GM03348 (cell line): ENCODE measurements at regions not wholly inside any gene's neighbourhood (a gene's known extent, or its start where the extent isn't known, plus 50 kb on each side); places are given as distances from the start of the nearest gene placed in this dataset.

Source experiments
- DNase-seq: peaks from one replicate; pipeline ENCODE4 v3.0.0; 2012; ENCODE audit warnings: low spot score

DNA sequence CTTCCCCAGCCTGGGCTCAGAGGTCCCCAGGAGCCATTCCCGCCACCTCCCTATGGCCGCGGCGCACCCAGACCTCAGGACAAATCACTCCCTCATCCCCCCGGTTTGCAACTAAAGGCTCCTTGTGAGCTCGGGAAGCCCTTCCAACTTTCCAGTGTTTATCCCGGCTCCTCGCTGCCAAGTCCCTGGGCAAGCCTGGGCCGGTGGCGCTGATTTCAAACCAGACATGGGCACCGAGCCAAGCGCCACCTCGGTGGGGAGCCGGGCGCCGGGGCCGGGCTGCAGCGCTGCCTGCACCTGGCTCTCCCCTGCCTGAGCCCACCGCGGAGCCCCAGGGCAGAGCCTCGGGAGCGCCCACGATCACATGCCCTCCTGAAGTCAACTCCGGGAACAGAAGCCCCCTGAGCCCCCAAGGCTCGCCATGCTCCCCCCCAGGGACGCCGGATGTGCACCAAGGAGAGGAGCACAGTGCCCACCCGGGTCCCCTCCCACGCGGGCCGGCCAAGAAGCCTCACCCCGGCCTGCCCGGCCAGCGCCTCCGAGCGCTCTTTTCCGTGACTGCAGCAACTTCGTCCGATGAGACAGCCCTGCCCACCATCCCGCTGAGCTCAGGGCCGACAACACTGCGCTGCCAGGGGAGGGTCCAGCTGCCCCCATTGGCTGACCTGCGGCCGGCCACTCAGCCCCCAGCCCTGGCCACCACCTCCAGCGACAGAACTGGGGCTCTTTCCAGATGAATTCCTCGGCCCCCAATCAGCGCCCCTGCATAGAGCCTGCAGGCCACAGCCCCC, 50.0 kb downstream of the NCOR2 start:
- DNase-seq = peak; percentile 73

DNA sequence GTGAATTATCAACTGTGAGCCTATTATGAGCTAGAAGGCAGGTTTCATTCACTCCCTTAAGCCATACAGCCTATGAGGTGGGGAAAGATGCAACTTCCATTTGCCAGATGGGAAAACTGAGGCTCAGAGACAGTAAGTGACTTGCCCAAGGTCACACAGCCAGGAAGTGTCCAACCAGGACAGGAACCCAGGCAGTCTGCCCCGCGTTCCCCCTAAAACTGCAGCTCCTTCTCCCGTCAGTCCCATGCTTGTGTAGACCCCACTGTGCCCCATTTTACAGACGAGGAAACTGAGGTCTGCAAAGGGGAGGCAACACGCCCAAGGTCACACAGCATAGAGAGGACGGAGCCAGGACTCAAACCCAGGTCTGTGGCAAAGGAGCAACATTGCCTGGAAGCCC, 50.6 kb downstream of the NCOR2 start:
- DNase-seq = no peak

DNA sequence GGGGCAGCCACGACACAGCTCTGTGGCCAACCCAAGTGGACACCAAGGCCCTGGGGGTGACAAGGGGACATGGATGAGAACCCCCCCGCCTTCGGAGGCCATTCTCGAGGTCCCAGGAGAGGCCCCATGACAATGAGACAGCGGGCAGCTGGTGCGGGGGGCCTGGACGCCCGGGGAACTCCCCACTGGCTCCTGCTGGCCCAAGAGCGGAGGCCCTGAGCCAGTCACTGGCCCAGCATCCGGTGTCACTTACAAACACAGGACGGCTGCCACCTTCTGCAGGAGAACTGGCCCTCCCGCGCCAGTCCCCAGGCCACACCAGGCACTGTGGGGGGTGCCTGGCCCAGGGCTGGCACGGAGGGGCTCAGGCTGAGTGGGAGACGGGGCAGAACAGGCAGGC, 51.4 kb downstream of the NCOR2 start:
- DNase-seq = no peak

DNA sequence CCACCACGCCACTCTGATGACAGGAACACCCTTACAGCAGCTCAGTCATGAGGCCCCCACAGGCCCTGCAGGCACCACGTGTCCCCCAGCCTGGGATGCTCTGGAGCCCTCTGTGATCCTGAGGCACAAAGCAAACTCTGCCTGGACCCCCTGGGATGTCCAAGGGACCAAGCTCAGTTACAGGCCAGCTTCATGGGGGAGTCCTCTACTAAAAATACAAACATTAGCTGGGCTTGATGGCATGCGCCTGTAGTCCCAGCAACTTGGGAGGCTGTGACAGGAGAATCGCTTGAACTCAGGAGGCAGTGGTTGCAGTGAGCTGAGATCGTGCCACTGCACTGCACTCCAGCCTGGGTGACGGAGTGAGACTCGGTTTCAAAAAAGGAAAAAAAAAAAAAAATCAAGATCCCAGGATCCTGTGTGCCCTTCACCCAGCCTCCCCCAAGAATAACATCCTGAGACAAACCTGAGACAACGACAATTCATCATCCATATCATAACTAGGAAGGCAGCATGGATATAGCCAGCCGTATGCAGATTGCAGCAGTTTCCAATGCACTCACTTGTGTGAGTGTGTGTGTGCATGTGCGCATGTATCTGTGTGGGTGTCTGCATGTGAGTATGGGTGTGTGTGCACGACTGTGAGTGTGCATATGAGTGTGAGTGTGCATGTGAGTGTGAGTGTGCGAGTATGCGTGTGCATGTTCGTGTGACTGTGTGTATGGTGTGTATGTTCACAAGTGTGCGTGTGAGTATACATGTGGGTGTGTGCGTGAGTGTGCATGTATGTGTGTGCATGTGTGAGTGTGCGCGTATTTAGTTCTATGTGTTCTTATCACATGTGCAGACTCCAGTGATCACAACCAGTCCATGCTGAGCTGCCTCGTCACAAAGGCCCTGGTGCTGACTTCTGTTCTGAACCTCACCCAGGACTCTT, 52.1 kb downstream of the NCOR2 start:
- no peak for DNase-seq

DNA sequence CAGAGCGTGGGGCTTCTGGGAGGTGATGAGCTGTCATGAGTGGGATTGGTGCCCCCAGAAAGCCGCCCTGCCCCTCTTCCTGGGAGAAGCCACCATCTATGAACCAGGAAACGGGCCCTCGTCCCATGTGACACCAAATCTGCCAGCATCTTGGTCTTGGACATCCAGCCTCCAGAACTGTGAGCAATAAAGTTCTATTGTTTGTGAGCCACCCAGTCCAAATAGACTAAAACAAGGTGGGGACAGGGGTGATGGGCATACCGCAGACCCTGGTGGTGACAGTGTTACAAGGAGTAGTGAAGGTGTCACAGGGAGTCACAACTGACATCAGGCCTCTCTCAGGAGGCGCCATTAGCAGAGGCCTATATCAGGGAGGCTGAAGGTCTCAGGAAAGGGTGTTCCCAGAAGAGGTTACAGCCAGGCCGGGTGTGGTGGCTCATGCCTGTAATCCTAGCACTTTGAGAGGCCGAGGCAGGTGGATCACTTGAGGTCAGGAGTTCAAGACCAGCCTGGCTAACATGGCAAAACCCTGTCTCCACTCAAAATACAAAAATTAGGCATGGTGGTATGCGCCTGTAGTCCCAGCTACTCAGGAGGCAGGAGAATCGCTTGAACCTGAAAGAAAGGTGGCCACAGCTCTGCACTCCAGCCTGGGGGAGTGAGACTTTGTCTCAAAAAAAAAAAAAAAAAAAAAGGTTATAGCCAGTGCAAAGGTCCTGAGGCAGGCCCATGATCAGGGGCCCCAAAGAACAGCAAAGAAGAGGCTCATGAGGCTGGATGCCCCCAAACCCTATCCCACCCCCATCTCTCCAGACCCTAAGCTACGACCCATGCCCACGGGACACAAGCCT, 53.0 kb downstream of the NCOR2 start:
- no peak for DNase-seq

DNA sequence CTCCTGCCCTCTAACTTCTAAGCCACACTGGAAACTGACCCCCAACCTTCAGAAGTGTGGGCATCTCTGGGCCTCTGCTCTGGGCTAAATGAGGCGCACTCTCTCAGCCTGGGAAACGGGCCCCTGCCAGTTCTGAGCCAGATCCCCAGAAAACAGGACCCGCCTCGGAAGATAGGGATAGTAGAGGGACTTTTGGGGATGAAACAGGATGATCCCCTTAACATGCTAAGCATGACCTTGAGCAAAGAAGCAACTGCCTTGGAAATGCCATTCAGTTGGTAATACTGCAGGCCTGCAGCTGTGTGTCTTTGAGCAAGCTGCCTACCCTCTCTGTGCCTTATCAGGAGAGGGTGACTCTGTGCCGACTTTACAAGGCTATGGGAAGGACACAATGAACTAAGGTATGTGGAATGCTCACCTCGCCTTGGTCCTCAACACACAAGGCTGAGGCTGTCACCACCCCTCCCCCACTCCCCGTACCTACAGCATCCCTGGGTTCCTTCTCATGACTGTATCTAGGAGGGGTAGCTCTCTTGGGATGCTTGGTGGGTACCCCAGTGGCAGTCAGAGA, 54.0 kb downstream of the NCOR2 start:
- DNase-seq = no peak

DNA sequence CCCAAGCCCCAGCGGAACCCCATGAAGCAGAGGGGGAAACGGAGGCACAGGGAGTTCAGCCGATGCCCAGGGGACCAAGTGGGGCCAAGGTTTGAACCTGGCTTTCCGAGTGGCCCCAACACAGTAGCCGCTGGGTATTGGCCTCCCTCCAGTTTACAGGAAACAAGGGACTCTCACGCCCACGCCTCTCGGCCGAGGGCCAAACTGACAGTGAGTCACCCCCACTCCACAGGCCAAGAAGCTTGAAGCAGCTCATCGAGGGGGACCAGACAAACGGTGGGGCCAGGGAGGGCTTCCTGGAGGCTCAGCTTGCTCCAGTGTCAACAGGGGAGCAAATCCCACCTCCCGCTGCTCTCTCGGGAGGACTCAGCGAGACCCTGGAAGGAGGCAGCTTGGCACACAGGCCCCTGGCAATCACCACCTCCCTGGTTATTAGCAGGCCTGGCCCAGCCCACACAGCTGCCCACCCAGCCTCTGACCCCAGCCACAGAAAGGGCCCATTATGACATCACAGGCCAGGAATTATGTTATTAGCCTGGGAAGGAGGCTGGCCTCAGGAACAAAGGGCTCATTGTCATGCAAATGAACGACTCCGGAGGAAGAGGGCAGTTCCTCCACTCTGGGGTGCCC, 54.6 kb downstream of the NCOR2 start:
- peak; percentile 85 for DNase-seq

DNA sequence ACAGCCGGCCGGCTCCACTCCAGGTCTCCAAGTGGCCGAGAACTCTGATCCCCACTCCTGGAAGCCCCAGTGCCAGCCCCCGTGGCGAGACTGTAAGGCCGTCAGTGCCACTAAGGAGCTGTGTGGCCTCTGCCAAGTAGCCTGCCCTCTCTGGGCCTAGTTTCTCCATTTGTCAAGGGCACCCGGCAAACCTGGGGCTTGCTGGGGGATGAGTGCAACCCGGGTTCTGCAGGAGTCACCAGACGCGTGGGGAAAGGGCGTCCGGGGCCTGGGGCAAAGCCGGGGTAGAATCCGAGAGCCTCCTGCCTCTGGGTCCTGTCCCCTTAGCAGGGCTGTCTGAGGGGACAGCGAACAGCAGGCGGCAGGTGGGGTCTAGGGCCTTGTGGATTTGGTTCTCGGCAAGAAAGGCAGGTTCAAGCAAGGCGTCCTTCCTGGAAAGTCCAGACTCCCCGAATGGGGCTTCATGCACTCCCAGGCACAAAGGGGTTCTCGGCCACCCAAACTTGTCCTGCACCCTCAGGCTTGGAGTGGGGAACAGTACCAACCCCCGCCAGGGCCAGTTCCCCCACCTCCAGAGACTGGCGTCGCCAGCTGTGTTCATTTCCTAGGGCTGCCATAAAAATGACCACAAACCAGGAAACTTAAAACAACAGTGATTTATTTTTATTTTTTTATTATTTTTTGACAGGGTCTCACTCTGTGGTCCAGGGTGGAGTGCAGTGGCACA, 56.0 kb downstream of the NCOR2 start:
- DNase-seq = no peak

DNA sequence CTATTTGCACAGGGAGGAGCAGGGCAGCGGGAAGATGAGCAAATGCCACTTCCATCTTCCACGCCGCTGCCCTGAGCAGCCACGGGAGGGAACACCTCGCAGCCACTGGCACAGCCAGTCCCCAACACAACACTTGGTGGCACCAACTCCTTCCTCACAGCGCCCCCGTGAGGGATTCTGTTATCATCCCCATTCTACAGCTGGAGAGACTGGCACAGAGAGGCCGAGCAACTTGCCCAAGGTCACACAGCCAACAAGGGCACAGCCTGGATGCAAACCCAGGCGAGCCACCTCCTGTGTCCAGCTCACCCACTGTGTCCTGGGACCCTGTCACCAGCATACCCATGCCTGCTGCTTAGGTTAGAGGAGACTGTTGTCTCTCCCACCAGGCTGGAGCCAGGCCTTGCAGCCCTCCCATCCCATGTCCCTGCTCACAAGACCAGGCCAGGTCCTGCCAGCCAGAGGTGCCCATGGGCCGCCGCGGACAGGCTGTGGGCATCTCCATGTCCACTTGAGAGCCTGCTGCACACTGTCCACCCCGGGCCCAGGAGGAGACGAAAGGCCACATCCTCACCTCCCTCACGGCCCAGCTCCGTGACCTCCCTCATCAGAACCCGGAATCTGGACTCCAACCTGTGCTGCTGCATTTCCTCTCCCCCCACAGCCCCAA, 57.0 kb downstream of the NCOR2 start:
- DNase-seq = no peak

DNA sequence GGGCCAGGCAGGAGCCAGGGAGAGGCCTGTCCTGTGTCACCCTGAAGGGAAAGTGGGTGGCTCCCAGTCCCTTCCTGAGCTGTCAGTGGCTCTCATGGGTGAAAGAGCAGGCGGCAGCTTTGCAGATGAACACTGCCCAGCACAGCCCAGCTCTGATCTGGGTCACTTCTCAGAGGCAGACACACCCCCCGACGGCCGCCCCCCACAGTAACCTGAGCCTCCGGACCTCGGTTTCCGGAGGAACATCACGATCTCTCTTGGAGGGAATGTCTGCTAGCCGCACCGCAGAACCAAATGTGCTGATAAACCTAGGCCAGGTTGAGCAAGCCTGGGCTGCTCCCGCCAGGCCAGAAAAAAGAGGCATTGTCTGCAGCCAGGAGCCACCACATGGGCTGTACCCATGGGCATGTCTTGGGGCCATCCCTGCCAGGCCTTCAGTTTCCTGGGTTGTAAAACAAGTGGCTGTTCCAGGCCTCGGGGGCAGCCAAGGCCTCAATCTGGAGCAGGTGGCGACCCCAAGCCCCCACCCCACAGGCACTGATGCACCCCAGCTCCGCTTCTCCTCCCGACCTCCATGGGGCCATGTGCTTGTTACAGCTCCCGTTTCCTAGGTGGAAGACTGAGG, 57.6 kb downstream of the NCOR2 start:
- peak; percentile 68 for DNase-seq

DNA sequence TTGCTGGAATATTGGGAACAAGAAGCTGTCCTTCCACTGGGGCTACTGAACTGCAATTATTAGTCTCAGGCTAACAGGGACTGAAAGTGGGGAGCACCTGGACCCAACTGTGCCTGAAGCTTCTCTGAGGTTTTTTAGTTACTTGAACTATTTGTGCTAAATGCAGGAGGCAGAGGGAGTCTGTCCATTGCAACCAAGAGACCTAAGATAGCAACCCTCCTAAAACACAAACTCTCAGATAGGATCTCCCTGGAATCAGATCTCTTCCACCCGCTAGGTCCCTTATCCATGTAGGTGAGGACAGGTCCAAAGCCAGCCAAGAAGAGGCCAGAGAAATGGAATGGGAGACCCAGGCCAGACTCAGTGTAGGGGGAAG, 58.1 kb downstream of the NCOR2 start:
- DNase-seq = no peak

DNA sequence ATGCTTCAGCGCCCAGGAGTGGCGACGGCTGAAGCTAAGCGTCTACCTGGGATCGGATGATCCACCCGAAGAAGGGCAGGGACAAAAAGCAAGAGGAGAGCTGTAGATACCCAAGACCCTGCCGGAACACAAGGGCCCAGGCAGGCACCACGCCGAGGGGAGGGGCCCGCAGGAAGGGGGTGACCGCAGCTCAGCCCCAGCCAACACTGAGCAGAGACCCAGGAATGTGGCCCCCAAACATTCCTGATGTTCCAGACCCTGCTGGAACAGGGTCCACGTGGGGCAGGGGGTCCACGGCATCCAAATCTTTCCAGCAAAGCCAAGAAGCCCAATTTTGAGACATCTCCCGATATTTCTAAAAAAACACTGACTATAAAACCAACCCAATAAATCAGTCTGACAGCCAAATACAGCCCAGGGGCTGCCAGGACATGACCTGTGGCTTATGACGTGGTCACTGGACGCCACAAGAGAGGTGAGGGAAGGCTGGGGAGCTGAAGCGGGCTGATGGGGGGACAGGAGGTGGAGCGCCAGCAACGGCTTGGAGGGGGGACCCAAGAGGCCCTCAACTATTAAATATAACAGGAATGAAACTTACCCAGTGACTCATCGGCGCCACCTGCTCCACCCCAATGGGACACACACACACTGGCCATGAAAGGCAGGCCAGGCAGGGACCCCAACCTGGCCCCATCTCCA, 58.9 kb downstream of the NCOR2 start:
- peak; percentile 61 for DNase-seq

DNA sequence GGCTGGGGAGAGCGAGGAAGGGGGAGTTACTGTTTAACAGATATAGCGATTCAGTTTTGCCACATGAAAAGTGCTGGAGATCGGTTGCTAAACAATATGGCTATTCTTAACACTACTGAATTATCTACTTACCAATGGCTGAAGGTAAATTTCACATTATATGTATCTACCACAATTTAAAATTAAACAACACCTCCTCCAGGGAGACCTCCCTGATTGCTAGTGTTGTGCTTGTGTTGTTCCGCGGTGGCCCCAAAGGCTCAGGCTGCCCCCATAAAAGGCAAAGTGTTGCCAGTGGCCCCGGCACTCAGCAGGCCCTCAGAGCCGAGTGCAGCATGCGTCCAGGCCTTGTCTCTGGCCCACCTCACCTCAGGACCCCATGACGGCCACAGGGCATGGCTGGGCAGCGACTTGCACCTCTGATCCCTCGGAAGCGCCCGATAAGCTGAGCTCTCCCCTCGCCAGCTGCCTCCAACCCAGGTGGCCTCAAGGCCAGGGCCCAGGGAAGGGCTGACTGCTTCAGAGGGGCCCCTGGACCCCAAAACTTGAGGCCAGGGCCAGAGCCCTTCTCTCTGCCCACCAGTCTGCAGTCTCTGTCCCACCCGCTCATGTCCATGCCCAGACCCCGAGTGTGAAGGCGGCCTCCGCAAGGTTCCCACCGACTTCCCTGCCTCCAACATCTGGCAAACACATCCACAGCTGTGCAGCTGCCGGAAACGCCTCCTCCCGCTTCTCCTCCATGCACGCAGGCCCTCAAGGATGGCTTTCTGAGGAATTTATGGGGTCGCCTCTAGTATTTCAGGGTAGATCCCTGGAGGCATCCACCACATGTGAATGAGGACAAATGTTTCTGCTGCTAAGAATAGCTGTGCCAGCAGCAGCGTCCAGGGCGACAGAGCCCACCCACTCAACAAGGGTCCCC, 60.0 kb downstream of the NCOR2 start:
- peak; percentile 54 for DNase-seq

DNA sequence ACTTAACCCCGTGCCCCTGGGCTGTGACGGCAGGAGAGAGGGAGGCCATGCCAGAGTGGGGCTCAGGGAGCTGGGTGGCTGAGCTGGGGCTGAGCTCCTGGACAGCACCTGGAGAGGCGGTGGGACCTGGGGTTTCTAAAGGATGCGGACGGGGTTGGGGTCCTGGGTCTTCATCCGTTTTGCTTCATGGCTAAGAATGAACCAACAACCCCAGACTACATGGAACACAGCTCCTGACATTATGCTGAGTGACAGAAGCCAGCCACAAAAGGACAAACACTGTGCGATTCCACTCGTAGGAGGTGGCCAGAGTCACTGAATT, 60.6 kb downstream of the NCOR2 start:
- no peak for DNase-seq

DNA sequence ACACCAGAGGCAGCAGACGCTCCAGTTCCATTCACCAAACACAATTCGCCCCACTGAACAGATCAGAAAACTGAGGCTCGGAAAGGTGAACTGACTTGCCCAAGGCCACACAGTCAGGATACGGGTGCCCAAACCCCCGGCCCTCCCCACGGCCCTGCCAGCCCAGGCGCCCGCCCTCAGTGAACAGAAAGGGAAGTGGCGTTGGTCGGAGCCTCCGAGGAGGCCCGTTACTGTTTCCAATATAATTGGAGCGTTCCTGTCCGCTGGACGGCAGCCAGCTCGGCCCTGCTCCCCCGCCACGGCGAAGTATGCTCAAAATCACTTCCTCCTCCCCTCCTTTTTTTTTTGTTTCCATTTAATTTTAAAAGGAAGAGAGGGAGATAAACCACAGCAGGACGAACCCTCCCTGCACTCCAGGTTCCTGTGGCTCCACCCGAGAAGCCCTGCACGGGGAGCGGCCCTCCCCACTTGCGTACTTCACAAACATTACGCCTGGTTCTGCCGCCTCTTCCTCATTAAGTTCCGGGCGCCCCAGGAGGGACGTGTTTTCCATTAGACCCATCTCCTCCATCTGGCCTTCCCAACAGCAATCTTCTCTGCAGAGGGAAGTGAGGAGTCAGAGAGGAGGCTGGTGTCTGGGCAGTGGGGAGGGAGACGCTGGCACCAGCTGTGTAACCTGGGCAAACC, 61.1 kb downstream of the NCOR2 start:
- peak; percentile 69 for DNase-seq

DNA sequence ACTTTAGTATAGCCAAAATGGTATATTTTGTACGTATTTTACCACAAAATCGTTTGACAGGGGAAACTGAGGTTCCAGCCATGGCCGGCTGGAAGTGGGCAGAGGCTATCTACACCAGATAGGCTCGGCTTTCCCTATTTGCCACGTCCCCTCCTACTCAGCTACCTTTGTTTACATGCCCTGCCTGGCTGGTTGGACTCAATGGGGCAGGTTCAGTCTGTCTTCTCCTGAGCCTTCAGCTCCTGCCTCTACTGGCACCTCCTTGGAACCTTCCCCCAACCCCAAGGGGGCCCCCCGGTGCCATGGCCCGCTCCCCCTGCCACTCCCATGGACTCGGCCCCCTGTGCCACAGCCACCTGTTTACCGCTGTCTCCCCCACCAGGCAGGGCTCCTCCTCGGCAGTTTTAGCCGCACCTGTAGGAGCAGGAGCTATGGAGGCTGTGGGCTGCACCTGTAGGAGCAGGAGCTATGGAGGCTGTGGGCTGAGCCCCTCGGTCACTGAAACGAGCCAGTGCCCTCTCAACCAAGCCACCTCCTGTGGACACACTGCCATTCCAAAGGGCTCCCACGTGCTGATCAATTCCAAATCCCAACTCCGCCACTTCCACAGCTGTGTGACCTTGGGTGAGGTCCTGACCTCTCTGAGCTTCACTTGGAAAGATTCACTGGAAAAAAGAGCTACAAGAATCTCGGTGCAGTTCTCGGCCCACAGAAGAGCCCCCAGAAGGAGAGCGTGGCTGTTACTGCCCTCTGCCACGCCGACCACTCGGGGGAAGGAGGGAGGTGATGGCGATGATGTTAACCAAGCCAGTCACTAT, 62.2 kb downstream of the NCOR2 start:
- no peak for DNase-seq
